DMS53 treated with DMSO at 0.1 percent for 48 hours (cell line): ENCODE measurements at regions not wholly inside any gene's neighbourhood (a gene's known extent, or its start where the extent isn't known, plus 50 kb on each side); places are given as distances from the start of the nearest gene placed in this dataset.
"Not testable (repeated sequence)": the region's sequence is repeated elsewhere in the genome, so short reads cannot be mapped to it uniquely, and the experiment has no call there.

Experiments
- DNase-seq: peaks from one replicate; lab custom pipeline; 2025; ENCODE audit not compliant: unreplicated experiment; lab: John Stamatoyannopoulos, UW

DNA sequence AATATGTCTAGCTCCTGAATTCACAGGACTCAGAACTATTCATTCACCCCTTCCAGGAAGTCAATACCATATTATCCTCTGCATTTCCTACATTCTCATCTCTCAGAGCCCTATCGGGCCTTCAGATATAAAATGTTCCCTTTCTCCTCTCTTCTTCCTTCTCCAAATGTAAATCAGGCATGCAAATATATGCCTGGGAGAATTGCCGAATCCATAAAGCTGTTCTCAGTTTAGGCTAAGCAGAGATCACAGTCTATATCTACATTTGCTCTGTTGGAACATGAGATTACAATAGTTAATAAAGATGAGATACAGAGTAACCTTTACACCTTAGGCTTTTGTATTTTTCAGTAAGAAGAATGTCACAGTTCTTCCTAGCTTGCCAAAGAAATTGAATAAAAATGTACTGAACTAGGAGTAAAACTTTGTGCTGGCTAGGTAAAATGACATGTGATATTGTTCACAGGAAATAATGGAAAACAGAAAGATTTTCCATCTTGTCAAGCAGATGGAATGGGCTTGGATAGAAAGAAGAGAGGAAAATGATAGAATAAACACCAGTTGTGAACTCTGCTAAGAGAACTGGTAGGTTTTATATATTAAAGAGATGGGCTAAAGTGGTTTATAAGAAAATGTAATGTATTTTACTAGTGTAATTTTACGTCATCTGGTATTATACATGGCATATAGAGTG lies 161.5 kb downstream of the NRIP1 start:
- DNase-seq, result no peak

DNA sequence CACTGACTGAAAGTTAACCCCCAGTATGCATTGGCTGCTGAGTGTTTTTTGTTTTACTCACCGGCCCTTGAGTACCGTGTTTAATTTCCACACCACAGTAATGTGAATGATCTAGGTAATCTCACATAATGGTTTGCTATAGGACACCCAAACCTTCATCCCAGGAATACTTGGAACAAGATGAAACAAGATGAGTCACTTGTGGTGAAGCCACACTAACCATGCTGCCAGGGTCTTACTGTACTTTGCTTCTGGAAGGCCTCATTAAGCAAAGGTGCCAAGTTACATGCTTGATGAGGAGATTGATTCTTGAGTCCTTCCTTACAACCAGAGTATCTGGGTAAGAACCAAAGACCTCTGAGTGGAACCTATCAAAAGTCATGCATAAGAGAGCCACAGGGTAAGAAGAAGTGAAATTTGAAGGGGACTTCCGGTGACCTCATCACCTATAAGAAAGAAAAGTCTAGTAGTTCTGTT lies 163.3 kb downstream of the NRIP1 start:
- DNase-seq, result no peak

DNA sequence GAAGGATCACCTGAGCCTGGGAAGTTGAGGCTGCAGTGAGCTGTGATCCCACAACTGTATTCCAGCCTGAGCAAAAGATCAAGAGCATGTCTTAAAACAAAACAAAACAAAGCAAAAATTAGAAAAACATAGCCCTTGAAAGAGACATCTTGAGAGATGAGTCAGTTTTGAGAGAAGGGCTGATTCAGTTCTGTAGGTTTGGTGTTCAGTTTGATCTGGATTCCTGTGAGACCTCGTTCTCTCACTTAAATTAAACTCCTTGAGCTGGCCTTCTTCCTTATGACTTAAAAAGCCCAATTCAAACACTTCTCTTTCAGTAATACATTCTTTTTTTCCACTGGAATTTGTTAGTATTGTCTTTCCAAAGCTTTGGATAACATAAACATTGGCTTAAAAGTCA lies 164.2 kb downstream of the NRIP1 start:
- no peak for DNase-seq

DNA sequence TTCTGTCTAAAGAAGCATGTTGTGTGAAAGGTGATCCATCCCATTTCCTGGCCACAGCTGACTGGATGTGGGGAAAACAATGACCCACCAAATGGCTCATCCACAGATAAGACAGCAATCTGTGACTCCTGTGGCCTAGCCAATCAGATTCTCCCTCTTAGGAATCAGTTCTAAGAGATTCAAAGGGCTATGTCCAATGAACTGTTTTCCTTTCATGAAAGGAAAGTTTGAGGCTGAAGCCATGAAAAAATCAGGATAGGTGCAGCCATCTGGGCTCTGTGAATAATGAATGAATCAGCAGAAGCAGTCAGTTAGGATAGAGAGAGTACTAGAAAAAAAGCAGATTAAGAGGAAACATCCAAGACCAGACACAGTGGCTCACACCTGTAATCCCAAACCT lies 164.7 kb downstream of the NRIP1 start:
- DNase-seq, result peak; percentile 16

DNA sequence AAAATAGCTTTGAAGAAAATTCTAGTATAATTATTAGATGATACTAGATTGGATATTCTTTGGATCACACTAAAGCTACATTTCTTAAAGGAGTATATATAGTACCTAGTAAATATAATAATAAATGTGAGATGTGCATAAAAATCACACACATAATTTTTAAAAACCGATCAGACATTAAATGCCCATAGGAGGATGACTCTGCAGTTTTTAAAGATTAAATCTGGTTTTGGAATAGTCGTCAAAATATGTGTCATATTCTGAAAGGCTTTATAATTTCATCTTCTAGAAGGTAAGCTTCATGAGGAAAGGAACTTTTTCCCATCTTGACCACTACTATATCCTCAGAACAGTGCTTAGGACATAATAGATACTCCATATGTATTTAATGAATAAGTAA lies 169.0 kb downstream of the NRIP1 start:
- DNase-seq, result no peak

DNA sequence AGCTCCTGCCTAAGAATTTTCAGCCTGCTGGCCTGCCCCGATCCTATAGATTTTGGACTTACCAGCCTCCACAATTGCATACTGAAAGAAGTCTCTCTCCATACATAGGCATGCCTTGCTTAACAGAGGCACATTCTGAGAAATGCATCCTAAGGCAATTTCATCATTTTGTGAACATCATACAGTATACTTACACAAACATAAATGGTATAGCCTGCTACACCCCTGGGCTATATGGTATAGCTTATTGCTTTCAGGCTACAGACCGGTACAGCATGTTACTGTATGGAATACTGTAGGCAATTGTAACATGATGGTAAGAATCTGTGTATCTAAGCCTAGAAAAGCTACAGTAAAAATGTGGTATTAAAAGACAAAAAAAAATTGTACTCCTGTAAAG lies 174.7 kb downstream of the NRIP1 start:
- no peak for DNase-seq

DNA sequence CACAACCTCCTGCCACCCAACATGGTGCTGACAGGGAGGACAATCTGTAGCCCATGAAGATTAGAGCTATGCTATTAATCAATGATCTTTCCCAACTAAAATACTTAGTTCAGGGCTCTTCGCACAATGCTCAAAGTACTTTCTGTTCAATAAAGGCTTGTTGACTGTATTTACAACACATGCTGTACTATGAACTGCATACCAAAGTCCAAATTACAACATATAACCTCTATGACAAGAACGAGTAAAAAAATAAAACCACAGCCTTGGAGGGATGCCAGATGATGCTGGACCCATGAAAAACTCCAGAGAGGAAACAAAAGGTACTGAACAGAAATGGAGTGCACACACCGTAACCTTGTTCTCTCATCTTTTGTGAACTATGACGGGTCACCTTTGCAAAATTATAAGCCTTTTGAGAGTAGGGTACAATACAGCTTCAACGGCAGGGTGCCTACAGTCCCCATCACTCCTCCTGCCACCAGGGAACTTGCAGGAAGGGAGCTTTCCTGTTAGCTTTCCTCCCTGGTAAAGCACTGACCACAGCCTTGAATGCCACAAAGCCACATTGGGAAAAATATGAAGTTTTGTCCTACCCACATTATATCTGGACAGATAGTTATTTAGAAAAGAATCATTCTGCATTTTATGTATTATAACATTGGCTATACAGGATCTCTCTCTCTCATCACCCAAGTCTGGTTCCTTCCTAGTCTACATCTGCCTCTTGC lies 175.6 kb downstream of the NRIP1 start:
- DNase-seq, result no peak

DNA sequence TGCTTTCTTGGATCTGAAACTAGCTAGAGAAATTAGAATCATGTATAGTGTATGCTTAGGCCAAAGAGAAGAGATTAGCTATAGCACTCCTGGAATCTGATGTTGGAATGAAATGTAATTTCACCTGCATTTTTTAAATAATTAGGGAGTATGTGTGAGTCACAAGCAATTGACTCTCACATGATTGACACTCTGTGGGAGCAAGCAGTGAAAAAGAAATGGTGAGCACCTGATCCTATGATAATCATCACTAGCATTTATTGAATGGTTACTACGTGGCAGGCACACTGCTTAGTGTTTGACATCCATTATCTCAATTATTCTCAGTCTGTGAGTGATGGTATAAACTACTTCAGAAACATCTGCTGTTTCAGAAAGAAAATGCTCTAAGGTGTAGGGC lies 176.6 kb downstream of the NRIP1 start:
- no peak for DNase-seq

DNA sequence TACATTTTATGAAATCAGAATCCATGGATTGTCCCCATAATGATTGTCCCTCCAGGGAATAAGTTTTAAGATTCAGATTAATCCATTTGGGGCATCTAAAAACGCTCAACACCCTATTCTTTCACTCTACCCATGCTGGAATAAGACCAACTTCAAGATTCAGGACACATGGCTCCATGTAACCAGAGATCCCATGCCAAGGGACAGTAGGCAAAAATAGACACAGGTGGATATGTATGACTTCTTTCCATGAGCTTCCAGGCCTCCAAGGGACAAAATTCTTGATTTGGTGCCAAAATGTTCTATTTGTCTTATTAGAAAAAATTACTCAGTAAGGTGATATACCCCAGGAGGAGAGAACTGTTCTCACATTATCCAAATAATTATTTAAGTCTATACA lies 178.8 kb downstream of the NRIP1 start:
- no peak for DNase-seq

DNA sequence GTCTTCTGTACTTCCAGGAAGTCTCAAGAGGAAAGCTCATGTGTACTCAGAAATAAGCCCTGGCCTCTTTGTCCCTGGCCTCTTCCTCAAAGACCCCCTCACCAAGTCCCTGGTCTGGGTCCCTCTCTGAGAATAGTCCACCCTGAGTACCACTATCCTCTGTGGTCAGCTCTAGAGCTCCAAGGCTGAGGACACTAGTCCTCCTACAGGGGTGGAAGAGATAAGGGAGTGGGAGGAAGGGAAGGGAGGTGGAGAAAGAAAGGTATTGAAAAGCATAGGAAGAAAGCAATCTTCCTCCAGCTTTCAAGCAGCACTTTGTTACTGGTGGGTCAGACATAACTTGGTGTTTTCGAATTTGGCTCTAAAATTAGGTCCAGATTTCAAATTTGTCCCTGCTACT lies 181.4 kb downstream of the NRIP1 start:
- no peak for DNase-seq

DNA sequence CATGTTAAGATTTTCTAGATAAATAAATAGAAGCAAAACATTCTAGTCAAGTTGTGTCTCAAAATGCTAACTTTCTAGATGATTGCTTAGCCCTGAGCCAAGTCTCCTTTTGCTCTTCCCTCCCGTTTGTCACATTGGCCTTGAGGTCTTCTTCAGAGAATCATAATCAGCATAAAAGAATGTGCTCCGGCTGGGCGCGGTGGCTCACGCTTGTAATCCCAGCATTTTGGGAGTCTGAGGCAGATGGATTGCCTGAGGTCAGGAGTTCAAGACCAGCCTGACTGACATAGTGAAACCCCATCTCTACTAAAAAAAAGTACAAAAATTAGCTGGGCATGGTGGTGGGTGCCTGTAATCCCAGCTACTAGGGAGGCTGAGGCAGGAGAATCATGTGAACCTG lies 182.3 kb downstream of the NRIP1 start:
- DNase-seq, result not testable (repeated sequence)

DNA sequence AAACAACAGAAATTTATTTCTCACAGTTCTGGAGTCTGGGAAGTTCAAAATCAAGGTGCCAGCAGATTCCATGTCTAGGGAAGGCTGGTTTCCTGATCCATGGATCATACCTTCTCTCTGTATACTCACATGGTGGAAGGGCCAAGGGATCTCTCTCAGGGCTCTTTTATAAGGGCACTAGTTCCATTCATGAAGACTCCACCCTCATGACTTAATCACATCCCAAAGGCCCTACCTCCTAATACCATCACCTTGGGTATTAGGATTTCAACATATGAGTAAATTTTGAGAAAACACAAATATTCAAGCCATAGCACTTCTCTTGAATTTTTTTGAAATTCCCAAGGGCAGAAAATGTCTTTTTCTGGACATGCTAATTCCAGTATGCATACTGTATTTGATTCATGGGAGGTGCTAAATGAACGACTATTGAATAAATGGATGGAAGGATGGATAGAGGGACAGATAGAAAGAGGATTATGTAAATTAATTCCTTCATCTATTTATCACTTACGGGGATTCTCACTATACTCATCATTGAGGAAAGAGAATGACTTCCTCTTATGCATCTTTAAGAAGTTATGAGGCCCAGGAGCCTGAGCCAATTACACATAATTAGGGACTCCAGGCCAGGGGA lies 182.8 kb downstream of the NRIP1 start:
- no peak for DNase-seq

DNA sequence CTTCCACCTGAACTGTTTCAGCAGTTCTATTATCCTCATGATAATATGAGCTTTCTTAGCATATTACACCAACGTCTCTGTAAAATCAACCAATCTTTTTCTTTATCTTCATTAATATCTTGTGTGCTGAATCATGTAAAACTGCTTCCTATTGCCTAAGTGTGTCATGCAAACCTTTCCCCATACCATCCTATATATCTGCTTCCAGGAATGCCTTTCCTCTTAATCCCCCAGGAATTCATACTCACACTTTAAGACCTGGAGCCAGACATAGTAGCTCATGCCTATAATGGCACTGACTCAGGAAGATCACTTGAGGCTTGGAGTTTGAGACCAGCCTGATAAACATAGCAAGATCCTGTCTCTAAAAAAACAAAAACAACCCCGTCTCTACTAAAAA lies 183.9 kb downstream of the NRIP1 start:
- no peak for DNase-seq

DNA sequence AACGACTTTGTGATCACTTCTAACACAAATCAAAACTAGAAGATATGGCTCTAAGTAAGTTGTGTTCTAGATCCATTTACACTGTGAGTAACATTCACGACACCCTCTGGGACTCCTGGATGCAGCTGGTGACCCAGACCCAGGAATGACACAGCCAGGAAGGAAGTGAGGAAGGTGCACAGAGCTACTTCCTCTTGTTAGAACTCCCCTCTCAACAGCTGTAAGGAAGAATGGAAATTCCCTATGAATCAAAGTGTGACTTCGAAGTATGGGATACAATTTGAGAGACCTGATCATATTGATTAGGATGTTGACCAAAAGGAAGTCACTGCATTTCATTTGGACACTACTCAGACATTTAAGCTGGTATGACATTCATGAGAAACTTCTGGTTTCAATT lies 185.3 kb downstream of the NRIP1 start:
- no peak for DNase-seq

DNA sequence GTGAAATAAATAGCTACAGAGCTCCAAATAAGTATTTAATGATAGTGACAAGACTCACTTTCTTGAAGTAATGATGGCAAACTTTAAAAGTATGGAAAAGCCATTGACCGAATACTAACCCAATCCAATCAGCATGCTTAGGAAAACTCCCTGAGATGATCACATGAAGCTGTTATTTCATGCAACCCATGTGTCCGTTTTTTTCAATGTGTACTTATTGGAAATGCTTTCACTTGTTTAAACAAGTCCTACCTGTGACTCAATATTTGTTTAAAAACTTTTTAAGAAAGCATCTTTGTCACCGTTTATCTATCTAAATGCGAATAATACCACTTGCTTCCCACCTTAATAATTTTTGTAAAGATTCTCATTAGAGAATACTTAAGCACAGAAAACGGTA lies 185.8 kb downstream of the NRIP1 start:
- peak; percentile 28 for DNase-seq

DNA sequence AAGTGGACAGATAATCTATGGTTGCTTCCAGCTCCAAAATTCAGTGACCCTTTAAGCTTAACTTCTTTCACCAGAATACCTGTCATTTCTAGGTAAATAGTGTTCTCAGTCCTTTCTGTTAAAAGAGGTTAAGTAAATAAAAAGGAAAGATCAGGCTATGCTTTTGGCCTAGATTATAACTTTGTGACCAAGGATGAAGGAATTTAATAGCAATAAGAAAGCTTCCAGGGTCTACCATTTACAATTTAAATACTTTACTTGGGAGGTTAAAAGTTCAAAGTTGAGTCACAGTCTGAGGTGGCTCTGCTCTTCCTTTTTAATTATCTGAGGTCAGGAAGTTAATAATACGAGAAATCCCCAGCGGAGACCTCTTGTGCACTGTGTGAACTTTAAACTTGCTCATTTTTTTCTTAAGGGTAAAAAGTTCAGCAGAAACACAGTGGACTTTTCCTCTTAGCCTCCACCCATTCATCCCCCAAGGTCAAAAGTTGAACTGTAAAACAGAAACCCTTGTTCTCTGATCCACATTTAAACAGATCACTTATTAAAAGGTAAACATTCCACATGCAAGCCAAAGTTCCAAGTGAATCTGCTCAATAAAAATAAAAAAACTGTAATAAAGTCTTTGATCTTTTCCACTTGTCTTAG lies 187.1 kb downstream of the NRIP1 start:
- DNase-seq, result no peak

DNA sequence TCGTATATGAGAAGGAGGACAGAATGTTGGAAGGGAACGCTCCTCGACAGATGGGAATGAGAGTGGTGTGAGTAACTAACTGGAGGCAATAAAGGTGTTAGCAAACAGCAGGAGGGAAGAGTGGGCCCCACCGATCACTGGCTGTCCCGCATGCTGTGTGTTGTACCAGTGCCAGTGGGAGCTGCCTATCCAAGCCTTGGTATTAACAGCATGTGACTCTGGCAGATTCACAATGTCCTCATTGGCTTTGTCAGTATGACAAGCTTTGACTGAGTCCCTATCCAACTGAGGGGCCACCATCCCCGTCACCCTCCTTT lies 188.3 kb downstream of the NRIP1 start:
- DNase-seq, result no peak

DNA sequence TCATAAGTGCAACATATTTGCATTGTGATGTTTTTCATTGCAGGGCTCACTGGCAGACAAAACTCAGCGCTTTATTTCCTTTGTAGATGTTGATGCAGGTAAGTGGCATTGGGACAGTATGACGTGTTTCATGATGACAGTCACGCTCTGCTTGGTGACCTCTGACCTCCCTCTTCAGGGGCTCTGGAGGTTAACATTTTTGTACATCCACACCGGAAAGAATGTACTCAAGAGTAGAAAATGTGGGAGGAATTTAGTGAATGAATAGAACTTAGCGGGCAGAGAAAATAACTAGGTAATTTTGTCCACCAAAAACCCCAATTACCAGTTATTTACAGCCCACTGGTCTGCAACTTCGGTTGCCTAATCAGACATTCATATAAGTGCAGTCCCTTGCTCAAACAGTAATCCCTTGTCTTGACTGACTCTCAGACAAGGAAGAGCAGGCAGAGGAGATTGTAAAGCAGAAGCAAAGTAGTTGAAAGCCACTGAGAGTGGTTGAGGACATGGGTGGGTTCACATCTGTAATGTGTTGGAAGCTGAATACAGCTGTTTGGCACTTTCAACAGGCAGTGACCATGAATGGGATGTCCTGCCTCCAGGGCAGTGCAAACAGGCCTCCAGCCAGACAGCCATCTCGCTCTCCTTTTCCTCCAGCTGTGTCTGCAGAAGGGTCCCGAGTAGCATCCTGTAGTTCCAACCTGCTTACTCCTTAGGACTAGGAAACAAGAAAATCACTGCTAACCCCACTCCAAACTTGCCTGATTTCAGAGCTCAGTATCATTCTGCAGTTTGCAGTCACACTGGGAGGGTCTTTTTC lies 188.9 kb downstream of the NRIP1 start:
- DNase-seq, result peak; percentile 16

DNA sequence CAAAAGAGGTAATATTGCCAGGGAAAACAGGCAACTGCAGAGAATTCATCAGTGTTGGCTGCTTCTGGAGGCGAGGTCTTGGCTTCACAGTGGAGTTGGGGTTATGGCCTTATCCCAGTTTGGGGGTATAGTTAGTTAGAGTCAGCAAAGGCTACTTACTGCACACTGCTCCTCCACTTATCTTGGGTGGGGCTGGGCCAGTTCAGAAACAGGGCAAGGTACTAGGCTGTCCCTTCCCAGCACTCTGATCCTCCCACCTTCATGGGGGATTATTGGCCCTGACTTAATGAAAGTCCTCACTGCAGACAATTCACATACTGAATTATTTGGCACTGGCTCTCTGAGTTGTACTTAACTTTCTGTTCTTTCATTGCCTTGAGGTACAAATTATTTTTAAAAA lies 189.6 kb downstream of the NRIP1 start:
- DNase-seq, result no peak

DNA sequence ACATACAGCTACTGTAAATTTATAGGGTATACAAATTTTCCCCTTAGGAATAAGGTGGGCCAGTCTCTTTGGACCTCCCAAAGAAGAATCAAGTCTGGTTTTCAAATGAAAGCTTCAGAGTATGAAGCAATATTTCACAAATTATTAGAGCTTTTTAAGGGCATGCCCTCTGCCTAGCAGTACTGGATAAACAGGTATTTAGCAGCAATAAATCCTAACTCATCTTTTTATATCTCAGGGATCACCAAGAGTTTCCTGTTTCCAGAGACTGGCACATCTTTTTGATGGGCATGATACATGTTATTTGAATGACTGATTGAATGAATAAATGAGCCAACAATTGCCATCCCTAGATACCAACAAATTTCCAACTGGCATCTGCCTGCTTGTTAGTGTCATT lies 190.4 kb downstream of the NRIP1 start:
- DNase-seq, result no peak

DNA sequence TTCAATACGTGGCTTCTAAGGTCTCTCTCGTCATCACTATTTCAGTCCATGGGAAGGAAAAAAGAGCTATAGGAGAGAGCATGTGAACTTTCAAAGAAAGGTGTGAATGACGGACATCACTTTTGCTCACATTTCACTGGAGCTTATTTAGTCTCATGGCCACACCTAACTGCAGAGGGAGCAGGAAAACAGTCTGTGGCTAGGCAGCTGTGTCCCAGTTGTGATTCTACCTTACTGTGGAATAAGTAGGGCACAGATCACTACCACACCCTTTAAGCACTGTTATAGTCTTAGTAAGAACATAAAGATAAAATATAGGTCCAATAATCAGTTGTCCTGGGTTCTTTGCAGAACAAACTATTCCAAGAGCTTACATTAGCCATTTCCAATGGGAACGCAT lies 192.9 kb downstream of the NRIP1 start:
- DNase-seq, result no peak
